GM23248 (cell line): ENCODE measurements at regions not wholly inside any gene's neighbourhood (a gene's known extent, or its start where the extent isn't known, plus 50 kb on each side); places are given as distances from the start of the nearest gene placed in this dataset.

Source experiments
- DNase-seq: peaks from one replicate; pipeline ENCODE4 v3.0.0-alpha.2; 2015
- H2AFZ ChIP-seq: fragments of 200-600 bp; sonication (generic); 2 replicates; pipeline ENCODE4 v1.6.1; 2016; ENCODE audit warnings: antibody characterized with exemption
- H3F3A ChIP-seq: fragments of 200-600 bp; sonication (generic); 2 replicates; pipeline ENCODE4 v1.6.1; 2016; ENCODE audit warnings: mild to moderate bottlenecking, antibody characterized with exemption, mixed run types; ENCODE audit not compliant: insufficient read depth
- H3K27ac ChIP-seq: fragments of 200-600 bp; sonication (generic); 2 replicates; pipeline ENCODE4 v1.5.1; 2016; ENCODE audit warnings: mild to moderate bottlenecking
- H3K27me3 ChIP-seq: fragments of 200-600 bp; sonication (generic); replicated peaks from 2 replicates; pipeline ENCODE4 v1.6.1; 2016; ENCODE audit warnings: mild to moderate bottlenecking; ENCODE audit not compliant: insufficient read depth
- H3K36me3 ChIP-seq: fragments of 200-600 bp; sonication (generic); 2 replicates; pipeline ENCODE4 v1.6.1; 2016; ENCODE audit warnings: low read depth, mild to moderate bottlenecking
- H3K4me1 ChIP-seq: fragments of 200-600 bp; sonication (generic); 2 replicates; pipeline ENCODE4 v1.6.1; 2016; ENCODE audit warnings: mild to moderate bottlenecking; ENCODE audit not compliant: insufficient read depth
- H3K4me2 ChIP-seq: fragments of 200-600 bp; sonication (generic); one replicate; pipeline ENCODE4 v1.6.1; 2016; ENCODE audit warnings: mild to moderate bottlenecking; ENCODE audit not compliant: unreplicated experiment
- H3K4me3 ChIP-seq: fragments of 200-600 bp; sonication (generic); 2 replicates; pipeline ENCODE4 v1.5.1; 2016; ENCODE audit warnings: mild to moderate bottlenecking
- H3K79me2 ChIP-seq: fragments of 200-600 bp; sonication (generic); 2 replicates; pipeline ENCODE4 v1.6.1; 2016; ENCODE audit warnings: mild to moderate bottlenecking; ENCODE audit not compliant: insufficient read depth
- H3K9ac ChIP-seq: fragments of 200-600 bp; sonication (generic); 2 replicates; pipeline ENCODE4 v1.6.1; 2016; ENCODE audit warnings: mild to moderate bottlenecking
- H3K9me2 ChIP-seq: fragments of 200-600 bp; sonication (generic); 2 replicates; pipeline ENCODE4 v1.6.1; 2016; ENCODE audit warnings: mixed run types, mild to moderate bottlenecking, moderate library complexity; ENCODE audit not compliant: insufficient read depth
- H3K9me3 ChIP-seq: fragments of 200-600 bp; sonication (generic); one replicate; pipeline ENCODE4 v1.6.1; 2017; ENCODE audit warnings: low read depth
- H4K20me1 ChIP-seq: fragments of 200-600 bp; sonication (generic); 2 replicates; pipeline ENCODE4 v1.6.0; 2016; ENCODE audit not compliant: insufficient read depth
- EZH2 ChIP-seq: fragments of 200-600 bp; sonication (generic); IDR thresholded peaks from 2 replicates; pipeline ENCODE4 v1.6.1; 2018; ENCODE audit warnings: antibody characterized with exemption, mild to moderate bottlenecking; ENCODE audit not compliant: insufficient read depth, poor library complexity, severe bottlenecking
- EZH2phosphoT487 ChIP-seq: fragments of 200-600 bp; sonication (generic); IDR thresholded peaks from 2 replicates; pipeline ENCODE4 v1.6.1; 2018; ENCODE audit warnings: antibody characterized with exemption, moderate library complexity, mild to moderate bottlenecking, low read depth; ENCODE audit not compliant: insufficient read depth
- WGBS, 2 experiments: methylation state at CpG; one replicate each; pipeline ENCODE4 v1.1.6; 2015 to 2017; ENCODE audit warnings: low lambda C conversion rate in 2 of 2, low coverage in 1 of 2; ENCODE audit errors: missing lambda C conversion rate in 2 of 2; 5-methylcytosine and 5-hydroxymethylcytosine counted together
- in situ Hi-C: fragments of 300-500 bp; cut with MboI; formaldehyde crosslinking; loops from 2 replicates; pipeline ENCODE4 v1.15.0; 2020

GRCh38 chr17:53046781-53047180 lies 775.9 kb upstream of the KIF2B start:
- H3K9ac ChIP-seq, result no peak overlapping the region
- 0 to 8% methylated on average over 2 of the region's 2 CpGs for WGBS, 2 experiments
- no peak overlapping the region for H3K4me2 ChIP-seq
- no peaks in the 10 kb centered on the region for H3K79me2 ChIP-seq
- H3K4me1 ChIP-seq, result no peaks in the 10 kb centered on the region
- H4K20me1 ChIP-seq, result no peaks in the 10 kb centered on the region
- no peaks in the 10 kb centered on the region for H3K36me3 ChIP-seq
- DNase-seq, result no peak
- TF ChIP-seq EZH2phosphoT487 (no peak), EZH2 (no peak)
- H3K27me3 ChIP-seq, result no peaks in the 10 kb centered on the region
- no peaks in the 10 kb centered on the region for H3F3A ChIP-seq
- no peaks in the 10 kb centered on the region for H3K9me2 ChIP-seq
- H3K4me3 ChIP-seq, result no peak overlapping the region
- H3K27ac ChIP-seq, result no peak overlapping the region
- in situ Hi-C loops, result no loop called here
- H2AFZ ChIP-seq, result no peak overlapping the region
- H3K9me3 ChIP-seq, result peaks cover 2% of the 10 kb centered on the region

- Histone ChIP-seq H3K4me3 (no peak overlapping the region), H3F3A (no peaks in the 10 kb centered on the region), H3K9me2 (no peaks in the 10 kb centered on the region), H3K27me3 (no peaks in the 10 kb centered on the region), H3K27ac (no peak overlapping the region), H3K9me3 (peaks cover 3% of the 10 kb centered on the region), H3K79me2 (no peaks in the 10 kb centered on the region), H3K4me2 (no peak overlapping the region), H3K9ac (no peak overlapping the region), H3K4me1 (no peaks in the 10 kb centered on the region), H4K20me1 (no peaks in the 10 kb centered on the region), H2AFZ (no peak overlapping the region), H3K36me3 (no peaks in the 10 kb centered on the region)
- no peak for DNase-seq
- TF ChIP-seq EZH2phosphoT487 (no peak), EZH2 (no peak)
- in situ Hi-C loops, result no loop called here
Measured at GRCh38 chr17:53039981-53040380, 782.7 kb upstream of the KIF2B start.

DNA sequence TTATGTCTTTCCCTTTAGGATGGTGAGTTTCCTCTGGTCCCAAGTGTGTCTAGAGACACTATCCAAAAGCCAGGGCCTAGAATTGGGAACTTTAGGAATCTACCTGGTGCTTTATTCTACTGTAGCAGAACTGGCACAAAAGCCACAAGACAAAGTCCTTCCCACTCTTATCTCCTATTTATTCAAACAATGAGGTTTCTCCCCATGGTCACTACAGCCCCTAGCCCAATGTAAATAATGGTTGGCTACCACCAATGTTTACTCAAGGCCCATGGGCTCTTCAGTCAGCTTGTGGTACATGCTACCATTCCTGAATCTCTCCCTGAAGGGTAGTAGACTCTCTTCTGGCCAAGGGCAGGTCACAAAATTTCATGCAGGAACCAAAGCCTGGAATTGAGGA lies 789.4 kb upstream of the KIF2B start:
- no peak overlapping the region for H3K4me3 ChIP-seq
- no peaks in the 10 kb centered on the region for H3K9me2 ChIP-seq
- H3K4me1 ChIP-seq, result no peaks in the 10 kb centered on the region
- H2AFZ ChIP-seq, result no peak overlapping the region
- no peak overlapping the region for H3K4me2 ChIP-seq
- no peaks in the 10 kb centered on the region for H3K79me2 ChIP-seq
- H3K27me3 ChIP-seq, result no peaks in the 10 kb centered on the region
- in situ Hi-C loops, result no loop called here
- no peaks in the 10 kb centered on the region for H3K36me3 ChIP-seq
- TF ChIP-seq EZH2phosphoT487, result no peak
- no peak for TF ChIP-seq EZH2
- peaks cover 4% of the 10 kb centered on the region for H3K9me3 ChIP-seq
- no peak for DNase-seq
- H3F3A ChIP-seq, result no peaks in the 10 kb centered on the region
- H3K9ac ChIP-seq, result no peak overlapping the region
- no peaks in the 10 kb centered on the region for H4K20me1 ChIP-seq
- no peak overlapping the region for H3K27ac ChIP-seq

- Histone ChIP-seq H3K27ac (no peak overlapping the region), H3K4me1 (no peaks in the 10 kb centered on the region), H2AFZ (no peak overlapping the region), H3K79me2 (no peaks in the 10 kb centered on the region), H3K36me3 (no peaks in the 10 kb centered on the region), H3K9ac (no peak overlapping the region), H3F3A (no peaks in the 10 kb centered on the region), H3K4me3 (no peak overlapping the region), H3K27me3 (no peaks in the 10 kb centered on the region), H3K9me3 (peaks cover 4% of the 10 kb centered on the region), H3K4me2 (no peak overlapping the region), H4K20me1 (no peaks in the 10 kb centered on the region), H3K9me2 (no peaks in the 10 kb centered on the region)
- in situ Hi-C loops, result no loop called here
- TF ChIP-seq EZH2 (no peak), EZH2phosphoT487 (no peak)
- DNase-seq, result peak; percentile 2
- 30% methylated on average over 3 of the region's 3 CpGs for WGBS, 2 experiments
Measured at GRCh38 chr17:53032861-53033271, 789.9 kb upstream of the KIF2B start.

- in situ Hi-C loops, result no loop called here
- TF ChIP-seq EZH2phosphoT487, result no peak
- TF ChIP-seq EZH2, result no peak
- no peaks in the 10 kb centered on the region for H3K4me1 ChIP-seq
- H4K20me1 ChIP-seq, result no peaks in the 10 kb centered on the region
- H3K79me2 ChIP-seq, result no peaks in the 10 kb centered on the region
- H3K4me3 ChIP-seq, result no peak overlapping the region
- no peaks in the 10 kb centered on the region for H3K9me2 ChIP-seq
- H3K27ac ChIP-seq, result no peak overlapping the region
- H2AFZ ChIP-seq, result no peak overlapping the region
- no peaks in the 10 kb centered on the region for H3F3A ChIP-seq
- no peaks in the 10 kb centered on the region for H3K27me3 ChIP-seq
- no peak overlapping the region for H3K9ac ChIP-seq
- no peaks in the 10 kb centered on the region for H3K36me3 ChIP-seq
- no peak for DNase-seq
- no peak overlapping the region for H3K4me2 ChIP-seq
- H3K9me3 ChIP-seq, result no peaks in the 10 kb centered on the region
Measured at GRCh38 chr17:53017227-53017626, 805.5 kb upstream of the KIF2B start.
